Spleen (tissue), 7 donors: ENCODE measurements at regions not wholly inside any gene's neighbourhood (a gene's known extent, or its start where the extent isn't known, plus 50 kb on each side); places are given as distances from the start of the nearest gene placed in this dataset.

Source experiments
- POLR2A ChIP-seq, 3 donors: fragments of 450-650 bp; IDR thresholded peaks; one replicate each; pipeline ENCODE4 v1.5.1; 2017; ENCODE audit warnings: antibody characterized with exemption in 3 of 3, mild to moderate bottlenecking in 1 of 3
- POLR2AphosphoS5 ChIP-seq, 3 donors: sonication (generic); formaldehyde crosslinking; IDR thresholded peaks; one replicate each; pipeline ENCODE4 v1.5.1; 2017; ENCODE audit warnings: antibody characterized with exemption in 3 of 3
- TF ChIP-seq, protein P1 (sequence below), 11 experiments: fragments of 200-600 bp in 7 of 11; fragments of 450-650 bp in 4 of 11; sonication (generic) in 4 of 11; IDR thresholded peaks in 8 of 11; conservative IDR thresholded peaks in 3 of 11; 1 replicate in 7 of 11; 2 replicates in 4 of 11; pipeline versions ENCODE4 v1.4.0 to v1.8.0; 2016 to 2021; ENCODE audit warnings: antibody characterized with exemption in 11 of 11, inconsistent platforms in 4 of 11, mild to moderate bottlenecking in 1 of 11
- donor health status: DM: no; HTN: no; CAD: no; lungs with moderate emphysema.
- donor health status: DM: no; HTN: no; CAD: no.
- donor health status: DM: no; HTN: no; CAD: no.

GRCh38 chr1:199954699-199955098 lies 72.8 kb upstream of the NR5A2 start:
- TF ChIP-seq, protein P1, sequence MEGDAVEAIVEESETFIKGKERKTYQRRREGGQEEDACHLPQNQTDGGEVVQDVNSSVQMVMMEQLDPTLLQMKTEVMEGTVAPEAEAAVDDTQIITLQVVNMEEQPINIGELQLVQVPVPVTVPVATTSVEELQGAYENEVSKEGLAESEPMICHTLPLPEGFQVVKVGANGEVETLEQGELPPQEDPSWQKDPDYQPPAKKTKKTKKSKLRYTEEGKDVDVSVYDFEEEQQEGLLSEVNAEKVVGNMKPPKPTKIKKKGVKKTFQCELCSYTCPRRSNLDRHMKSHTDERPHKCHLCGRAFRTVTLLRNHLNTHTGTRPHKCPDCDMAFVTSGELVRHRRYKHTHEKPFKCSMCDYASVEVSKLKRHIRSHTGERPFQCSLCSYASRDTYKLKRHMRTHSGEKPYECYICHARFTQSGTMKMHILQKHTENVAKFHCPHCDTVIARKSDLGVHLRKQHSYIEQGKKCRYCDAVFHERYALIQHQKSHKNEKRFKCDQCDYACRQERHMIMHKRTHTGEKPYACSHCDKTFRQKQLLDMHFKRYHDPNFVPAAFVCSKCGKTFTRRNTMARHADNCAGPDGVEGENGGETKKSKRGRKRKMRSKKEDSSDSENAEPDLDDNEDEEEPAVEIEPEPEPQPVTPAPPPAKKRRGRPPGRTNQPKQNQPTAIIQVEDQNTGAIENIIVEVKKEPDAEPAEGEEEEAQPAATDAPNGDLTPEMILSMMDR (IDR thresholded peaks at IDR 0.05 in 8 of 11, conservative IDR thresholded peaks at IDR 0.05 in 3 of 11): no peak
- TF ChIP-seq POLR2A (IDR thresholded peaks at IDR 0.05): no peak
- no peak for TF ChIP-seq POLR2AphosphoS5 (IDR thresholded peaks at IDR 0.05)
